ENCODE measurements at regions not wholly inside any gene's neighbourhood (a gene's known extent, or its start where the extent isn't known, plus 50 kb on each side); places are given as distances from the start of the nearest gene placed in this dataset.
"Not testable (repeated sequence)": the region's sequence is repeated elsewhere in the genome, so short reads cannot be mapped to it uniquely, and the experiment has no call there.

DNA sequence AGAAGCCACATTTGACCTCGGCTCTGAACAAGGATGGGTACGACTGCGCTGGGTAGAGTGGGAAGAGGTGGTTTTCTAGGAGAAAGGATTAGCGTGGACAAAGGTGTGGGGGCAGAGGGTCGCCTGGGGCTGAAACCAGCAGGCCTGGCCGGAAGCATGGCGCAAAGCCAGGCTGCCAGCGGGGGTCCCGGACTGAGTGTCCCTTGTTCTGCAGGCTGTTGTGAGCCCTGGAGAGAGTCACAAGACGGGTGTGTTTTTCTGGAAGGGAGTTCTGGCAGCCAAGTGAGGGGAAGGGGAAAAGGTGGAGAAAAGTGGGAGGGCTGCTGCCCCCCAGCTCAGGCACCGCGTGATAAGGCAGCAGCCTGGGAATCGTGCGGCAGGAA is 98.5 kb upstream of the MEF2A start:
- Histone ChIP-seq H3K27ac (no peak overlapping the region), H3K4me1 (no peaks in the 10 kb centered on the region), H3K9me3 (peaks cover 0 to 7% (median 3%) of the 10 kb centered on the region in 4 donors), H3K27me3 (no peaks in the 10 kb centered on the region), H3K36me3 (no peaks in the 10 kb centered on the region), H3K4me3 (no peak overlapping the region)
- DNase-seq = peak; percentile 32
- intact Hi-C loops (cut with DNase I) = no loop called here
- 92 to 93% methylated on average over 14 of the region's 14 CpGs for WGBS, 2 donors
- TF ChIP-seq POLR2AphosphoS5 (IDR thresholded peaks at IDR 0.05) (no peak), POLR2A (IDR thresholded peaks at IDR 0.05) (no peak), EP300 (IDR thresholded peaks at IDR 0.05) (no peak)
- TF ChIP-seq, protein P1, sequence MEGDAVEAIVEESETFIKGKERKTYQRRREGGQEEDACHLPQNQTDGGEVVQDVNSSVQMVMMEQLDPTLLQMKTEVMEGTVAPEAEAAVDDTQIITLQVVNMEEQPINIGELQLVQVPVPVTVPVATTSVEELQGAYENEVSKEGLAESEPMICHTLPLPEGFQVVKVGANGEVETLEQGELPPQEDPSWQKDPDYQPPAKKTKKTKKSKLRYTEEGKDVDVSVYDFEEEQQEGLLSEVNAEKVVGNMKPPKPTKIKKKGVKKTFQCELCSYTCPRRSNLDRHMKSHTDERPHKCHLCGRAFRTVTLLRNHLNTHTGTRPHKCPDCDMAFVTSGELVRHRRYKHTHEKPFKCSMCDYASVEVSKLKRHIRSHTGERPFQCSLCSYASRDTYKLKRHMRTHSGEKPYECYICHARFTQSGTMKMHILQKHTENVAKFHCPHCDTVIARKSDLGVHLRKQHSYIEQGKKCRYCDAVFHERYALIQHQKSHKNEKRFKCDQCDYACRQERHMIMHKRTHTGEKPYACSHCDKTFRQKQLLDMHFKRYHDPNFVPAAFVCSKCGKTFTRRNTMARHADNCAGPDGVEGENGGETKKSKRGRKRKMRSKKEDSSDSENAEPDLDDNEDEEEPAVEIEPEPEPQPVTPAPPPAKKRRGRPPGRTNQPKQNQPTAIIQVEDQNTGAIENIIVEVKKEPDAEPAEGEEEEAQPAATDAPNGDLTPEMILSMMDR (IDR thresholded peaks at IDR 0.05) = no peak

DNA sequence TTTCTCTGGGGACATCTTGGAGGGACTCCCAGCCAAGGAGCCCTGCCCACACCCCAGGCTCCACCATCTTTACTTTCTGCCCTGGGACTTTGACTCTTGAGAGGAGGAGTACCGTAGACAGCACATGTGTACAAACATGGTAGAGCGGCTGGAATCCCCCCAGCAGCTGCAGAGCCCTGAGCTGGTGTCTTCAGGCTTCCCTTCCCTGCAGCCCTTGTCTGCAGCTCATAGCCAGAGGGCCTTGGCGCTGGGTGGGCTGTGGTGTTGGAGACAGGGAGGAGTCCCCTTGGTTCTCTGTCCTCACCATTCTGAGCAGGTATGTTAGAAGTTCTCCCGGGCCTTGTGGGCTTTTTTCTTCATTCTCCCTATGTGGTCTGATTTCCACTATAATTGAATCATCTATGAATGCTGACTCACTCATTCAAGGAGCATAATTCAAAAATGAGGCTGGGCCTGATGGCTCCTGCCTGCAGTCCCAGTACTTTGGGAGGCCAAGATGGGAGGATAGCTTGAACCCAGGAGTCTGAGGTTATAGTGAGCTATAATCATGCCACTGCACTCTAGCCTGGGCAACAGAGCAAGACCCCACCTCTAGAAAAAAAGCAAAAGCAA is 97.8 kb upstream of the MEF2A start:
- no peak overlapping the region for H3K4me3 ChIP-seq
- 69 to 71% methylated on average over 4 of the region's 4 CpGs for WGBS, 2 donors
- peaks cover 0 to 7% (median 3%) of the 10 kb centered on the region in 4 donors for H3K9me3 ChIP-seq
- peak; percentile 46 for DNase-seq
- H3K27ac ChIP-seq = no peak overlapping the region
- no peaks in the 10 kb centered on the region for H3K36me3 ChIP-seq
- TF ChIP-seq, protein P1 (IDR thresholded peaks at IDR 0.05) = no peak
- TF ChIP-seq EP300 (IDR thresholded peaks at IDR 0.05) (no peak), POLR2AphosphoS5 (IDR thresholded peaks at IDR 0.05) (no peak), POLR2A (IDR thresholded peaks at IDR 0.05) (no peak)
- H3K27me3 ChIP-seq = no peaks in the 10 kb centered on the region
- H3K4me1 ChIP-seq = no peaks in the 10 kb centered on the region
- intact Hi-C loops (cut with DNase I) = no loop called here

DNA sequence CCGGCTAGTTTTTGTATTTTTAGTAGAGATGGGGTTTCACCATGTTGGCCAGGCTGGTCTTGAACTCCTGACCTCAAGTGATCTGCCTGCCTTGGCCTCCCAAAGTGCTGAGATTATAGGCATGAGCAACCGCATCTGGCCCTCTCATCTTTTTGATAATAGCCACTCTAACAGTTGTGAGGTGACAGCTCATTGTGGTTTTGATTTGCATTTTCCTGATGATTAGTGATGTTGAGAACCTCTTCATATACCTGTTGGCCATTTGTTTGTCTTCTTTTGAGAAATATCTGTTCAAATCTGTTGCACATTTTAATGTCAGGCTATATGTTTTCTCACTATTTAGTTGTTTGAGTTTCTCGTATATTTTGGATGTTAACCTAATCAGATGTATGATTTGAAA is 95.6 kb upstream of the MEF2A start:
- H3K9me3 ChIP-seq; H3K36me3 ChIP-seq; H3K27me3 ChIP-seq; intact Hi-C loops (cut with DNase I); DNase-seq; H3K27ac ChIP-seq; H3K4me3 ChIP-seq; H3K4me1 ChIP-seq: not testable (repeated sequence)
- 83 to 89% methylated on average over 3 of the region's 3 CpGs for WGBS, 2 donors

DNA sequence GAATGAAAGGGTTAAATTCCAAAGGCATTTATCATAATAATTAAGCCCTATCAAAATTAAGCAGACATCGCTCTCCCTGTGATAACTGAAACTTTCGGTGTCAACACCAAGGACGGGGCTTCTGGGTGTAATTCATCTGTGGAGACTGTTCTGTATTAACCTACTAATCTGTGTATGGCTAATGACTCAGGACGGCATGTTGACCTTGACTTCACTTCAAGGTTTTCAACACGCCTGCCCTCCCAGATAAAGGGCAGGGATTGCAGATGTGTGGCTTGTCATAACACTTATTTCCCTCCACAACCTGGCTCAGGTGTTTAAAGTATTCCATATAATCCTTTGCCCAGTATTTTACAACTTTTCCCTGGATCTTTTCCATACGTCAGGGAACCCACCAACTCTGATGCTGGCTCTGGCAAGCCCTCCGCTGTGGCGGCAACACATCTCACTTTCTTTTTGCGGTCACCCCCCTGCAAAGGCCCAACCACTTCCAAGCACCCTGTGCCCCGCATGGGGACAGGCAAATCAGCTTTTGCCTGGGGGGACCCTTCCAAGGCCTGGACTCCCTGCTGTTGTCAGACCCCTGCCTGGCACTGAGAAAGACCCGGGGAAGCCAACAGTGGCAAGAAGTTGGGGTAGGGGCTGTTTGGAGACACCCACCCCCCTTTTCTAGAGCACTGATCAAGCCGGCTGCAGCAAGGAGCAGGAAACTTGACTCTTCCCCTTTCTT is 93.2 kb upstream of the MEF2A start:
- DNase-seq = peak; percentile 55
- Histone ChIP-seq H3K27me3 (no peaks in the 10 kb centered on the region), H3K4me3 (no peak overlapping the region), H3K36me3 (no peaks in the 10 kb centered on the region), H3K4me1 (peaks cover 0 to 33% (median 26%) of the 10 kb centered on the region in 4 donors), H3K27ac (no peak overlapping the region), H3K9me3 (no peaks in the 10 kb centered on the region)
- 82 to 85% methylated on average over 12 of the region's 12 CpGs for WGBS, 2 donors
- intact Hi-C loops (cut with DNase I) = no loop called here
- TF ChIP-seq POLR2A (IDR thresholded peaks at IDR 0.05) (no peak), EP300 (IDR thresholded peaks at IDR 0.05) (no peak), POLR2AphosphoS5 (IDR thresholded peaks at IDR 0.05) (no peak)
- TF ChIP-seq, protein P1 (IDR thresholded peaks at IDR 0.05) = no peak

DNA sequence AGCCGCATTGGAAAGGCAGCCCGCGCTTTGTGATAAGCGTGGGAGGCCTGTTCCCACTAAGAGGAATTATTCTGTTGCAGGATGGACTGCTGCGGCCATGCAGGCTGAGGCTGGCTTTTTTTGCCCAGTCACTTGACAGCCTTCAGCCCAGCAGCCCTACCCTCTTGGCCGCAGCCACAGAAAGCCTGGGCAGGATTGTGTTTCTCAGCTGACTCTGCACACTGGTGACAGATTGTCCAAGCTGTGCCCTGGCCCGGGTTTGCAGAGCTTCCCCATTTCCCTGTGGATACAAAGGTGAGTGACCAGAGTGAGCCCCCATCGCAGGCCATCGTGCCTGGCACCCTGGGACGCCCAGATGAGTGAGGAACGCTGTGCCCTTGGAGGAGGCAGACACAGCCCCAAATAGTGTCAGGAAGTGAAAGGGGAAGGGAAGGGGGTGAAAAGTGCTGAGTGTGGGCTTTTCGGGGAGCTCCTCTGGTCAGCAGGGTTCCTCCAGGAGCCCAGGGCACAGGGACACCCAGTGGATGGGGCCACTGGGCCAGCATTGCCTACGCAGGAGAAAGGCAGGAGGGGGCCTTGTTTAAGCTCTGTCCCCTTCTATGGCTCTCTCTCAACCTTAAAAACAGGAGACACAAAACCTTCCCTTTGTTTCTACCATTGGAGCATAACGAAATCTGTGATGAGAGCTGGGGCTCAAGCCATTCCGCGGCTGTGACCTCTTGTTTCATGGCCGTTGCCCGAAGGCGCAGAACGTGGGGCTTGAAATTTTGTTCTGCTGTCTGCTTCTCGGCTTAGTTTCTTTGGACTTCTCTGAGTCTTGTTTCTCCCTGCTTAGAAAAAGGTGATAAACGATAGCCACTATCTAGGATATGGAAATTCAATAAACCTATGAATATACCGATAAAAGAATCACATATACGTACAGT is 91.5 kb upstream of the MEF2A start:
- Histone ChIP-seq H3K4me1 (peaks cover 0 to 37% (median 28%) of the 10 kb centered on the region in 4 donors), H3K4me3 (no peak overlapping the region), H3K27me3 (no peaks in the 10 kb centered on the region), H3K36me3 (no peaks in the 10 kb centered on the region), H3K9me3 (no peaks in the 10 kb centered on the region), H3K27ac (peak overlapping the region in 3 of 4 donors; percentile 12 to 84 (median 23))
- DNase-seq = peak; percentile 76
- intact Hi-C loops (cut with DNase I) = no loop called here
- 84 to 92% methylated on average over 24 of the region's 24 CpGs for WGBS, 2 donors
- no peak for TF ChIP-seq POLR2A (IDR thresholded peaks at IDR 0.05)
- no peak for TF ChIP-seq EP300 (IDR thresholded peaks at IDR 0.05)
- TF ChIP-seq, protein P1 (IDR thresholded peaks at IDR 0.05) = no peak
- no peak for TF ChIP-seq POLR2AphosphoS5 (IDR thresholded peaks at IDR 0.05)

Measured in sigmoid colon (tissue), 6 donors.